ENCODE measurements at regions not wholly inside any gene's neighbourhood (a gene's known extent, or its start where the extent isn't known, plus 50 kb on each side); places are given as distances from the start of the nearest gene placed in this dataset.

DNA sequence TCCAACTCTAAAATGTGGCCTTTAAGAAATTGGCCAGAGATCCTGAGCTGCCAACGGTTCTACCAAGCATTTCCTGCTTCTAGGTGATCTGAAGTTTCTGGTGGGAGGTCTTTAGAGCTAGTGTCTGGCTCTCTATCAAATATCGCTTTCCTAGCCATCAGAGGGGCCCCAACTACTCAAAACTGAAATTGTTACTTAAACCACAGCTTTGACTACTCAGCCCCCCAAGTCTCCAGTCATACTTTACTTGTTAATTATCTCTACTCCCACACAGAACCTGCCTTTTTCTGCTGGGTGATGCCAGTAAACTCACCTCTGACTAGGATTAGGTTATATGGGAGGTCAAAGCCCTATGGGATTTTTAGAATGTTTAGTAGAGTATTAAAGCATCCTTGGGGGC lies 95.1 kb downstream of the FASLG start:
- Histone ChIP-seq H3K27me3 (ENCODE audit: control insufficient read depth, low read length) (no peaks in the 10 kb centered on the region), H3K36me3 (ENCODE audit: control insufficient read depth, low read length) (no peaks in the 10 kb centered on the region), H3K4me1 (ENCODE audit: control insufficient read depth, low read length) (peaks cover 25% of the 10 kb centered on the region), H3K79me2 (ENCODE audit: control insufficient read depth, low read length) (no peaks in the 10 kb centered on the region), H3F3A (ENCODE audit: control insufficient read depth, insufficient read depth) (no peaks in the 10 kb centered on the region), H3K27ac (ENCODE audit: low read depth, low read length) (no peak overlapping the region), H3K4me3 (ENCODE audit: low read length) (no peak overlapping the region), H3K4me2 (ENCODE audit: low read length) (no peak overlapping the region), H3K9me2 (replicated peaks; ENCODE audit: control insufficient read depth, low read length) (no peaks in the 10 kb centered on the region), H3K9me3 (ENCODE audit: control insufficient read depth, insufficient read depth, low read length) (no peaks in the 10 kb centered on the region), H4K20me1 (ENCODE audit: control insufficient read depth, insufficient read depth, low read depth, low read length) (no peaks in the 10 kb centered on the region)
- TF ChIP-seq CTCF (IDR thresholded peaks at IDR 0.05; ENCODE audit: low read depth, low read length, poor library complexity, severe bottlenecking) (no peak), EZH2phosphoT487 (IDR thresholded peaks at IDR 0.05; ENCODE audit: borderline replicate concordance, low read length) (no peak)

DNA sequence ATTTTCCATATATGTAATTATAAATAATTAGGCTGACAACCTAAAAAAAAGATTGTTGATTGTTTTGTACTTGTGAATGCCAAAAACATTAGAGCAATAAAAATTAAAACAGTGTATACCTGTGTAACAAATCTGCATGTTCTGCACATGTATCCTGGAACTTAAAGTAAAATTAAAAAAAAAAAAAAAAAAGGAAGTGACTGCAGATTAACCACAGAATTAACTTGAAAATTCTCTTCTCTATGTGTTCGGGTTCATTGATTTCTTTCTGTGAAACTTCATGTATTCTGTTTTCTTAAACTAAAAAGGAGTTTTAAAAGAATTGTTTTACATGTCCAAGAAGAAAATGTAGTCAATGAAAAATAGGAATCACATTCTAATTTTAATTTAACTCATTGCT lies 95.7 kb downstream of the FASLG start:
- H3K4me3 ChIP-seq (ENCODE audit: low read length), result no peak overlapping the region
- TF ChIP-seq CTCF (IDR thresholded peaks at IDR 0.05; ENCODE audit: low read depth, low read length, poor library complexity, severe bottlenecking) (no peak), EZH2phosphoT487 (IDR thresholded peaks at IDR 0.05; ENCODE audit: borderline replicate concordance, low read length) (no peak)
- no peaks in the 10 kb centered on the region for H3K36me3 ChIP-seq (ENCODE audit: control insufficient read depth, low read length)
- H3K4me2 ChIP-seq (ENCODE audit: low read length), result peak overlapping the region; percentile 42
- no peaks in the 10 kb centered on the region for H4K20me1 ChIP-seq (ENCODE audit: control insufficient read depth, insufficient read depth, low read depth, low read length)
- H3F3A ChIP-seq (ENCODE audit: control insufficient read depth, insufficient read depth), result no peaks in the 10 kb centered on the region
- no peaks in the 10 kb centered on the region for H3K9me2 ChIP-seq (replicated peaks; ENCODE audit: control insufficient read depth, low read length)
- H3K4me1 ChIP-seq (ENCODE audit: control insufficient read depth, low read length), result peaks cover 25% of the 10 kb centered on the region
- no peaks in the 10 kb centered on the region for H3K27me3 ChIP-seq (ENCODE audit: control insufficient read depth, low read length)
- no peaks in the 10 kb centered on the region for H3K79me2 ChIP-seq (ENCODE audit: control insufficient read depth, low read length)
- H3K27ac ChIP-seq (ENCODE audit: low read depth, low read length), result no peak overlapping the region
- H3K9me3 ChIP-seq (ENCODE audit: control insufficient read depth, insufficient read depth, low read length), result no peaks in the 10 kb centered on the region

DNA sequence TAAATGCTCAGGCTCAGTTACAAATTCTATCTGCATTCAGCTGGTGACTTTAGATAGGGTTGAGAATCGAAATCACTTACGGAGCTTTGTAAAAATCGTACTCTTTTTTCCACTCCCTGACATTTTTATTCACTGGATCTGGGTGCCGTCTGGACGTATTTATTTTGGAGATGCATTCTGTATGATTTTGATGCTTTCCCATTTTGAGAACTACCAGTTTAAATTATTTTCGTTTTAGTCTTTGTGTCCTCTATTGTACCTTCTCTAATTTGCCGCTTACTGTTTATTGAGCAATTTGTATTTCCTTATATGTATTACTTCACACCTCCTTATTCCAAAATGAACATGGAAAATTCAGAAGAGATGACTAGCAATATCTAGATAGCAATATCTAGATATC lies 96.2 kb downstream of the FASLG start:
- no peaks in the 10 kb centered on the region for H3K27me3 ChIP-seq (ENCODE audit: control insufficient read depth, low read length)

More for the DNA sequence above, 96.2 kb downstream of the FASLG start:
- no peaks in the 10 kb centered on the region for H4K20me1 ChIP-seq (ENCODE audit: control insufficient read depth, insufficient read depth, low read depth, low read length)
- H3K4me1 ChIP-seq (ENCODE audit: control insufficient read depth, low read length), result peaks cover 25% of the 10 kb centered on the region
- peak overlapping the region; percentile 42 for H3K4me2 ChIP-seq (ENCODE audit: low read length)
- no peaks in the 10 kb centered on the region for H3K36me3 ChIP-seq (ENCODE audit: control insufficient read depth, low read length)
- H3K4me3 ChIP-seq (ENCODE audit: low read length), result no peak overlapping the region
- no peaks in the 10 kb centered on the region for H3K9me2 ChIP-seq (replicated peaks; ENCODE audit: control insufficient read depth, low read length)
- no peaks in the 10 kb centered on the region for H3K9me3 ChIP-seq (ENCODE audit: control insufficient read depth, insufficient read depth, low read length)
- TF ChIP-seq CTCF (IDR thresholded peaks at IDR 0.05; ENCODE audit: low read depth, low read length, poor library complexity, severe bottlenecking), result no peak
- H3K79me2 ChIP-seq (ENCODE audit: control insufficient read depth, low read length), result no peaks in the 10 kb centered on the region
- no peaks in the 10 kb centered on the region for H3F3A ChIP-seq (ENCODE audit: control insufficient read depth, insufficient read depth)
- H3K27ac ChIP-seq (ENCODE audit: low read depth, low read length), result no peak overlapping the region
